ENCODE measurements at regions not wholly inside any gene's neighbourhood (a gene's known extent, or its start where the extent isn't known, plus 50 kb on each side); places are given as distances from the start of the nearest gene placed in this dataset.

DNA sequence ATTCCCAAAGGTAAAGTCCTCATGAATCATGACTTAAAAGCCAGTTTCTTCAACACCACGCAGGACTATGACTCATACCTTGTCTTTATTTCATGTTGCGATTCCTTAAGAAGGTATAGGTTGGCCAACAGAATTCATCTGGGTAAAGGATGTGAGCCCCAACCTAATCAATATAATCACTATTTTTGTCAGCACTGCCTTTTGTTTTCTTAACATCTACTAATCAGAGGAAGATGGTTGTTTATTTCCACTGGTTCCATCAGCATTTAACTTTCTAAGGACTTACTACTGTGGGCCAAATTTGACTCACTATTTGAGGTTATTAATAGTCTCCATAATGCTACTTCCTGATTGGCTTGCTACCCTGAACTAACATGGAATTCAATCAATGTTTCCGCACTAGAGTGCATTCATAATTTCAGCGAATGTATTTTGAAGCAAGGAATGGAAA is 78.6 kb downstream of the SCG2 start:
- no peaks in the 10 kb centered on the region for H3K36me3 ChIP-seq (ENCODE audit: control insufficient read depth in 4 of 4, insufficient read depth in 3 of 4, low read depth in 1 of 4, low read length in 3 of 4)
- H3K9ac ChIP-seq (ENCODE audit: low read depth in 1 of 2, low read length in 2 of 2), result no peak overlapping the region
- TF ChIP-seq GABPA (IDR thresholded peaks at IDR 0.05 in 1 of 2, conservative IDR thresholded peaks at IDR 0.05 in 1 of 2), result no peak
- no peak for TF ChIP-seq EGR1 (IDR thresholded peaks at IDR 0.05; ENCODE audit: low read depth in 2 of 2)
- TF ChIP-seq FOXA2 (IDR thresholded peaks at IDR 0.05), result no peak
- TF ChIP-seq SP1 (IDR thresholded peaks at IDR 0.05), result no peak
- no peak for TF ChIP-seq HNF4A (conservative IDR thresholded peaks at IDR 0.05)
- TF ChIP-seq JUND (IDR thresholded peaks at IDR 0.05), result no peak
- TF ChIP-seq HNF4G (IDR thresholded peaks at IDR 0.05), result no peak
- TF ChIP-seq, protein P1, sequence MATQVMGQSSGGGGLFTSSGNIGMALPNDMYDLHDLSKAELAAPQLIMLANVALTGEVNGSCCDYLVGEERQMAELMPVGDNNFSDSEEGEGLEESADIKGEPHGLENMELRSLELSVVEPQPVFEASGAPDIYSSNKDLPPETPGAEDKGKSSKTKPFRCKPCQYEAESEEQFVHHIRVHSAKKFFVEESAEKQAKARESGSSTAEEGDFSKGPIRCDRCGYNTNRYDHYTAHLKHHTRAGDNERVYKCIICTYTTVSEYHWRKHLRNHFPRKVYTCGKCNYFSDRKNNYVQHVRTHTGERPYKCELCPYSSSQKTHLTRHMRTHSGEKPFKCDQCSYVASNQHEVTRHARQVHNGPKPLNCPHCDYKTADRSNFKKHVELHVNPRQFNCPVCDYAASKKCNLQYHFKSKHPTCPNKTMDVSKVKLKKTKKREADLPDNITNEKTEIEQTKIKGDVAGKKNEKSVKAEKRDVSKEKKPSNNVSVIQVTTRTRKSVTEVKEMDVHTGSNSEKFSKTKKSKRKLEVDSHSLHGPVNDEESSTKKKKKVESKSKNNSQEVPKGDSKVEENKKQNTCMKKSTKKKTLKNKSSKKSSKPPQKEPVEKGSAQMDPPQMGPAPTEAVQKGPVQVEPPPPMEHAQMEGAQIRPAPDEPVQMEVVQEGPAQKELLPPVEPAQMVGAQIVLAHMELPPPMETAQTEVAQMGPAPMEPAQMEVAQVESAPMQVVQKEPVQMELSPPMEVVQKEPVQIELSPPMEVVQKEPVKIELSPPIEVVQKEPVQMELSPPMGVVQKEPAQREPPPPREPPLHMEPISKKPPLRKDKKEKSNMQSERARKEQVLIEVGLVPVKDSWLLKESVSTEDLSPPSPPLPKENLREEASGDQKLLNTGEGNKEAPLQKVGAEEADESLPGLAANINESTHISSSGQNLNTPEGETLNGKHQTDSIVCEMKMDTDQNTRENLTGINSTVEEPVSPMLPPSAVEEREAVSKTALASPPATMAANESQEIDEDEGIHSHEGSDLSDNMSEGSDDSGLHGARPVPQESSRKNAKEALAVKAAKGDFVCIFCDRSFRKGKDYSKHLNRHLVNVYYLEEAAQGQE (IDR thresholded peaks at IDR 0.05), result no peak
- TF ChIP-seq, protein P2, sequence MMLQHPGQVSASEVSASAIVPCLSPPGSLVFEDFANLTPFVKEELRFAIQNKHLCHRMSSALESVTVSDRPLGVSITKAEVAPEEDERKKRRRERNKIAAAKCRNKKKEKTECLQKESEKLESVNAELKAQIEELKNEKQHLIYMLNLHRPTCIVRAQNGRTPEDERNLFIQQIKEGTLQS (IDR thresholded peaks at IDR 0.05), result no peak
- no peak for TF ChIP-seq FOXA1 (IDR thresholded peaks at IDR 0.05)
- TF ChIP-seq, protein P3, sequence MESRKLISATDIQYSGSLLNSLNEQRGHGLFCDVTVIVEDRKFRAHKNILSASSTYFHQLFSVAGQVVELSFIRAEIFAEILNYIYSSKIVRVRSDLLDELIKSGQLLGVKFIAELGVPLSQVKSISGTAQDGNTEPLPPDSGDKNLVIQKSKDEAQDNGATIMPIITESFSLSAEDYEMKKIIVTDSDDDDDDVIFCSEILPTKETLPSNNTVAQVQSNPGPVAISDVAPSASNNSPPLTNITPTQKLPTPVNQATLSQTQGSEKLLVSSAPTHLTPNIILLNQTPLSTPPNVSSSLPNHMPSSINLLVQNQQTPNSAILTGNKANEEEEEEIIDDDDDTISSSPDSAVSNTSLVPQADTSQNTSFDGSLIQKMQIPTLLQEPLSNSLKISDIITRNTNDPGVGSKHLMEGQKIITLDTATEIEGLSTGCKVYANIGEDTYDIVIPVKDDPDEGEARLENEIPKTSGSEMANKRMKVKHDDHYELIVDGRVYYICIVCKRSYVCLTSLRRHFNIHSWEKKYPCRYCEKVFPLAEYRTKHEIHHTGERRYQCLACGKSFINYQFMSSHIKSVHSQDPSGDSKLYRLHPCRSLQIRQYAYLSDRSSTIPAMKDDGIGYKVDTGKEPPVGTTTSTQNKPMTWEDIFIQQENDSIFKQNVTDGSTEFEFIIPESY (IDR thresholded peaks at IDR 0.05), result no peak
- TF ChIP-seq NR2F2 (IDR thresholded peaks at IDR 0.05), result no peak
- TF ChIP-seq, protein P4, sequence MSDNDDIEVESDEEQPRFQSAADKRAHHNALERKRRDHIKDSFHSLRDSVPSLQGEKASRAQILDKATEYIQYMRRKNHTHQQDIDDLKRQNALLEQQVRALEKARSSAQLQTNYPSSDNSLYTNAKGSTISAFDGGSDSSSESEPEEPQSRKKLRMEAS (IDR thresholded peaks at IDR 0.05), result no peak
- TF ChIP-seq RAD21 (IDR thresholded peaks at IDR 0.05), result no peak
- no peak for TF ChIP-seq YY1 (IDR thresholded peaks at IDR 0.05)
- TF ChIP-seq, protein P5, sequence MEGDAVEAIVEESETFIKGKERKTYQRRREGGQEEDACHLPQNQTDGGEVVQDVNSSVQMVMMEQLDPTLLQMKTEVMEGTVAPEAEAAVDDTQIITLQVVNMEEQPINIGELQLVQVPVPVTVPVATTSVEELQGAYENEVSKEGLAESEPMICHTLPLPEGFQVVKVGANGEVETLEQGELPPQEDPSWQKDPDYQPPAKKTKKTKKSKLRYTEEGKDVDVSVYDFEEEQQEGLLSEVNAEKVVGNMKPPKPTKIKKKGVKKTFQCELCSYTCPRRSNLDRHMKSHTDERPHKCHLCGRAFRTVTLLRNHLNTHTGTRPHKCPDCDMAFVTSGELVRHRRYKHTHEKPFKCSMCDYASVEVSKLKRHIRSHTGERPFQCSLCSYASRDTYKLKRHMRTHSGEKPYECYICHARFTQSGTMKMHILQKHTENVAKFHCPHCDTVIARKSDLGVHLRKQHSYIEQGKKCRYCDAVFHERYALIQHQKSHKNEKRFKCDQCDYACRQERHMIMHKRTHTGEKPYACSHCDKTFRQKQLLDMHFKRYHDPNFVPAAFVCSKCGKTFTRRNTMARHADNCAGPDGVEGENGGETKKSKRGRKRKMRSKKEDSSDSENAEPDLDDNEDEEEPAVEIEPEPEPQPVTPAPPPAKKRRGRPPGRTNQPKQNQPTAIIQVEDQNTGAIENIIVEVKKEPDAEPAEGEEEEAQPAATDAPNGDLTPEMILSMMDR (IDR thresholded peaks at IDR 0.05; ENCODE audit: low read depth, low read length, missing input control), result no peak
- no peak for TF ChIP-seq RXRA (IDR thresholded peaks at IDR 0.05)
- no peak for TF ChIP-seq TAF1 (conservative IDR thresholded peaks at IDR 0.05)
- no peak overlapping the region for H3K27ac ChIP-seq (ENCODE audit: low read depth in 1 of 2, low read length in 2 of 2)
- no peaks in the 10 kb centered on the region for H3K27me3 ChIP-seq (ENCODE audit: control insufficient read depth in 4 of 4, insufficient read depth in 4 of 4, low read length in 3 of 4)
- no peak overlapping the region for H3K4me3 ChIP-seq (ENCODE audit: low read depth in 1 of 3, low read length in 3 of 3)
- 89% methylated on average over 4 of the region's 4 CpGs for WGBS
- no peaks in the 10 kb centered on the region for H3K9me3 ChIP-seq (ENCODE audit: control insufficient read depth in 4 of 4, low read length in 3 of 4)
- no peak for DNase-seq (ENCODE audit: low spot score)
- no peaks in the 10 kb centered on the region for H3K4me1 ChIP-seq (ENCODE audit: control insufficient read depth in 4 of 4, insufficient read depth in 4 of 4, low read length in 3 of 4)

Data from liver (tissue), 8 donors.